WI38 (cell line): ENCODE measurements at regions not wholly inside any gene's neighbourhood (a gene's known extent, or its start where the extent isn't known, plus 50 kb on each side); places are given as distances from the start of the nearest gene placed in this dataset.
"Not testable (repeated sequence)": the region's sequence is repeated elsewhere in the genome, so short reads cannot be mapped to it uniquely, and the experiment has no call there.

Source experiments
- H3K4me3 ChIP-seq: 2 replicates; pipeline ENCODE4 v1.5.1; 2011; ENCODE audit warnings: low read depth, mild to moderate bottlenecking, control low read depth, low read length
- CTCF ChIP-seq: IDR thresholded peaks from 2 replicates; pipeline ENCODE4 v1.5.1; 2012; ENCODE audit warnings: low read depth, mild to moderate bottlenecking, control low read depth, low read length

- H3K4me3 ChIP-seq, result no peak overlapping the region
- TF ChIP-seq CTCF, result no peak
These were observed 600.5 kb upstream of the GJE1 start for GRCh38 chr6:141532211-141532610.

- TF ChIP-seq CTCF, result no peak
- no peak overlapping the region for H3K4me3 ChIP-seq
These were observed 601.7 kb upstream of the GJE1 start for GRCh38 chr6:141531040-141531439.

- H3K4me3 ChIP-seq, result no peak overlapping the region
- no peak for TF ChIP-seq CTCF
These were observed 604.1 kb upstream of the GJE1 start for GRCh38 chr6:141528596-141528995.

GRCh38 chr6:141526985-141527384 is 605.7 kb upstream of the GJE1 start:
- TF ChIP-seq CTCF, result no peak
- no peak overlapping the region for H3K4me3 ChIP-seq

GRCh38 chr6:141521440-141521839 is 611.3 kb upstream of the GJE1 start:
- TF ChIP-seq CTCF, result no peak
- H3K4me3 ChIP-seq, result no peak overlapping the region

GRCh38 chr6:141513830-141514229 is 618.9 kb upstream of the GJE1 start:
- no peak for TF ChIP-seq CTCF
- no peak overlapping the region for H3K4me3 ChIP-seq

- no peak for TF ChIP-seq CTCF
These were observed 621.9 kb upstream of the GJE1 start for GRCh38 chr6:141510803-141511202.

GRCh38 chr6:141506062-141506461 is 626.7 kb upstream of the GJE1 start:
- H3K4me3 ChIP-seq, result not testable (repeated sequence)

More at GRCh38 chr6:141510803-141511202, 621.9 kb upstream of the GJE1 start:
- H3K4me3 ChIP-seq, result no peak overlapping the region

- not testable (repeated sequence) for H3K4me3 ChIP-seq
These were observed 628.4 kb upstream of the GJE1 start for GRCh38 chr6:141504318-141504717.
